Aorta (tissue), 5 donors: ENCODE measurements at regions not wholly inside any gene's neighbourhood (a gene's known extent, or its start where the extent isn't known, plus 50 kb on each side); places are given as distances from the start of the nearest gene placed in this dataset.

Experiments
- ATAC-seq: fragments of 200-7000 bp; cut with Tn5 transposase; one replicate; pipeline ENCODE4 v1.9.1; 2022; ENCODE audit warnings: moderate library complexity; ENCODE audit not compliant: low FRiP score
- DNase-seq, 2 donors: peaks; one replicate each; pipeline ENCODE4 v3.0.0-alpha.2; 2020
- H3K27ac ChIP-seq, 2 donors: one replicate each; pipeline ENCODE4 v1.5.1; 2013; ENCODE audit warnings: low read length in 2 of 2, mild to moderate bottlenecking in 2 of 2, moderate library complexity in 2 of 2, control low read depth in 1 of 2, inconsistent platforms in 1 of 2, low read depth in 1 of 2
- H3K27me3 ChIP-seq, 2 donors: one replicate each; pipeline ENCODE4 v1.6.1; 2013; ENCODE audit warnings: control low read depth in 1 of 2, low read length in 1 of 2, mild to moderate bottlenecking in 1 of 2, moderate library complexity in 1 of 2; ENCODE audit not compliant: insufficient read depth in 2 of 2, control insufficient read depth in 1 of 2
- H3K36me3 ChIP-seq, 2 donors: one replicate each; pipeline ENCODE4 v1.6.1; 2013; ENCODE audit warnings: control low read depth in 1 of 2, low read length in 1 of 2, mild to moderate bottlenecking in 1 of 2; ENCODE audit not compliant: insufficient read depth in 2 of 2, control insufficient read depth in 1 of 2
- H3K4me1 ChIP-seq, 2 donors: one replicate each; pipeline ENCODE4 v1.6.1; 2013; ENCODE audit warnings: low read length in 2 of 2, control low read depth in 1 of 2, mild to moderate bottlenecking in 1 of 2, moderate library complexity in 1 of 2; ENCODE audit not compliant: insufficient read depth in 2 of 2, control insufficient read depth in 1 of 2
- H3K4me3 ChIP-seq, 2 donors: one replicate each; pipeline ENCODE4 v1.5.1; 2013; ENCODE audit warnings: low read length in 2 of 2, control low read depth in 1 of 2, mild to moderate bottlenecking in 1 of 2
- H3K9me3 ChIP-seq: one replicate; pipeline ENCODE4 v1.6.1; 2013; ENCODE audit warnings: mild to moderate bottlenecking, low read length; ENCODE audit not compliant: control insufficient read depth
- WGBS, 2 donors: extraction: QIAGEN DNeasy Blood & Tissue Kit; methylation state at CpG; one replicate each; pipeline ENCODE4 v1.1.7; 2013; 5-methylcytosine and 5-hydroxymethylcytosine counted together
- intact Hi-C, 2 donors: fragments of 100-400 bp; cut with DNase I; formaldehyde crosslinking; loops; one replicate each; pipeline versions ENCODE4 v1.14.2 to v1.15.0; 2022
- donor health status: healthy with polysubstance abuse.
- donor health status: Bipolar disorder and iron deficiency.
- donor health status: DM: no; HTN: no; CAD: no.
- donor health status: DM: no; HTN: no; CAD: no.
- donor health status: DM: yes; HTN: yes; CAD: no.

DNA sequence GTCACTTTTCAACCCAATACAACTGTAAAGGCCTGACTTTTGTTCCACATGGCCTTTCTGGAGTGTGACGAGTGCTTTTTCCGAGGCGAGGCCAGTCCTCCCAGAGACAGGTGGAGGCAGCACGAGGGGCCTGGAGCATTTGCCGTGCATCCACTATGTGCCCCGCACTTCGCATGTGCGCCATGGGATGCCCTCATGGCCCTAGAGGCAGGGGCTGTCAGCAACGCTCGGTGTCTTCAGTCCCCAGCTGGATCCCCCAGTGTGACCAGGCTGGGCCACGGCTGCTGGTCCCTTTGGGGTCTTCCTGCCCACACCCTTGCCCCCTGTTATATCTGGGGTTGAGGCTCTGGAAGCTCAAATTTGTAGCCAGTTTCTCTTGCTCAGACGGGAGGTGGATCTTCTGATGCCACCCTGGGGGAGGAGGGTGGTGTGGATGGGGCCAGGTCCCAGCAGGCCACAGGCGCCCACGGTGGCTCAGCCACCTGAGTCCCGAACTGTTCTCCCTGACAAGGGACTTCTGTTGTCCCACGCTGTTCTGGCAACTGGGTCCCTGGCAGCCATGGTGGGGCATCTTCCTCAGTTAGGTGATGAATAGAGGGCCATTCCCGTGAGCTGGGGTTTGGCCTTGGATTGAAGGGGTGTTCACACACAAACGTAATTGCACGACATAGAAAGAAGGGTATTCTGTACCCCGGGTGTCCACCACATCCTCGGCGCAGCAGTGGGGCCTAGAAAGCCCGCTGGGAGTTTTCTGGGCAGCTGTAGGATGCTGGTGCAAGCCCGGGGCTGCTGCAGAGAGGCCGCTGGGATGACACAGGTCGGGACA, 100.9 kb downstream of the CTTN start:
- Histone ChIP-seq H3K27ac (no peak overlapping the region), H3K4me3 (no peak overlapping the region), H3K9me3 (no peaks in the 10 kb centered on the region), H3K36me3 (no peaks in the 10 kb centered on the region), H3K4me1 (no peaks in the 10 kb centered on the region), H3K27me3 (no peaks in the 10 kb centered on the region)
- DNase-seq, result peak; percentile 31 to 67
- WGBS, 2 donors, result 94 to 97% methylated on average over 26 of the region's 26 CpGs
- intact Hi-C loops, result no loop called here
- no peak for ATAC-seq

GRCh38 chr11:70500076-70500847, 101.9 kb downstream of the CTTN start:
- Histone ChIP-seq H3K9me3 (no peaks in the 10 kb centered on the region), H3K27ac (no peak overlapping the region), H3K27me3 (no peaks in the 10 kb centered on the region), H3K4me1 (no peaks in the 10 kb centered on the region), H3K4me3 (no peak overlapping the region), H3K36me3 (no peaks in the 10 kb centered on the region)
- intact Hi-C loops, result no loop called here
- ATAC-seq, result no peak
- WGBS, 2 donors, result 96% methylated on average over 25 of the region's 25 CpGs
- DNase-seq, result peak; percentile 31 to 69

- Histone ChIP-seq H3K4me1 (no peaks in the 10 kb centered on the region), H3K4me3 (no peak overlapping the region), H3K27me3 (no peaks in the 10 kb centered on the region), H3K27ac (no peak overlapping the region), H3K36me3 (no peaks in the 10 kb centered on the region), H3K9me3 (no peaks in the 10 kb centered on the region)
- WGBS, 2 donors, result 11 to 16% methylated on average over 26 of the region's 26 CpGs
- intact Hi-C loops, result no loop called here
- ATAC-seq (peak; percentile 45), DNase-seq (peak; percentile 68 to 84)
Measured at GRCh38 chr11:70501051-70501901, 102.9 kb downstream of the CTTN start.

GRCh38 chr11:70501933-70502540, 103.7 kb downstream of the CTTN start:
- WGBS, 2 donors, result 93 to 94% methylated on average over 18 of the region's 18 CpGs
- H3K27me3 ChIP-seq, result no peaks in the 10 kb centered on the region
- ATAC-seq (no peak), DNase-seq (peak; percentile 29 to 49)
- no peak overlapping the region for H3K27ac ChIP-seq
- no peak overlapping the region for H3K4me3 ChIP-seq
- H3K9me3 ChIP-seq, result no peaks in the 10 kb centered on the region
- H3K36me3 ChIP-seq, result no peaks in the 10 kb centered on the region
- intact Hi-C loops, result no loop called here
- no peaks in the 10 kb centered on the region for H3K4me1 ChIP-seq

DNA sequence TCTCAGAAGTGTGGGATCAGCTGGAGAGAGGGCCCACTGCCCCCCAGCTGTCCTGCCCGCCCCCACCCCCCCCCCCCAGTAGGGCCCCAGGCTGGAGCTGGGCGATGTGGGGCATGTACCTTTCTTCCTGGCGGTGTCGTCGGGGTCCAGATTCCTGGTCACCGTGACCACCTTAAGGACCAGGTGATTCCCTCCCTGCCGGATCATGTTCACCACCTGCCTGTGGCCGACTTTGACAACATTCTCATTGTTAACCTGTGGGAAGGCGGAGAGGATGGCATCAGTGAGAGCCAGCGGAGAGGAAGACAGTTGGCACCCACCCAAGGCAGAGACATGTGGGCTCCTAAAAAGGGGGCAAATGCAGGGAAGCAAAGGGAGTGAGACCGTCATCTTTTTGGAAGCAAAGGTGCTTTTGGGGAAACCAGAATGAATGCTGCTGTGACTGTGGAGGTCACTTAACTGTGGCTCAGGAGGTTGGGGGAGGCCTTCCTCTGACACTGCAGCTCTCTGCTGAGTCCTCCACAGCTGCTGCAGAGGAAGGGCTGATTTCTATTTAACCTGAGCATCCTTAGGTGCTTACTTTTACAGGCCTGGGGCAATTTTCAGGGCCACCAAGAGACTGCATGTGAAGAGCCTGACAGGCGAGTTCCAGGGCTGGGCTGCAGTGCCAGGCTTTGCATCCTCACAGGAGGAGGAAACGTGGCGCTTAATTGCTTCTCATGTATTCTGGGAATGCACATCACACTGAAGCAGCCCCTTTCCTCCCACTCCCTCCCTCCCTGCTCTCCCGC, 104.5 kb downstream of the CTTN start:
- H3K27me3 ChIP-seq, result no peaks in the 10 kb centered on the region
- intact Hi-C loops, result no loop called here
- H3K27ac ChIP-seq, result no peak overlapping the region
- 94 to 97% methylated on average over 14 to 15 of the region's 15 CpGs for WGBS, 2 donors
- DNase-seq (peak; percentile 40 to 41), ATAC-seq (no peak)
- H3K4me3 ChIP-seq, result no peak overlapping the region
- no peaks in the 10 kb centered on the region for H3K4me1 ChIP-seq
- H3K36me3 ChIP-seq, result no peaks in the 10 kb centered on the region
- no peaks in the 10 kb centered on the region for H3K9me3 ChIP-seq

DNA sequence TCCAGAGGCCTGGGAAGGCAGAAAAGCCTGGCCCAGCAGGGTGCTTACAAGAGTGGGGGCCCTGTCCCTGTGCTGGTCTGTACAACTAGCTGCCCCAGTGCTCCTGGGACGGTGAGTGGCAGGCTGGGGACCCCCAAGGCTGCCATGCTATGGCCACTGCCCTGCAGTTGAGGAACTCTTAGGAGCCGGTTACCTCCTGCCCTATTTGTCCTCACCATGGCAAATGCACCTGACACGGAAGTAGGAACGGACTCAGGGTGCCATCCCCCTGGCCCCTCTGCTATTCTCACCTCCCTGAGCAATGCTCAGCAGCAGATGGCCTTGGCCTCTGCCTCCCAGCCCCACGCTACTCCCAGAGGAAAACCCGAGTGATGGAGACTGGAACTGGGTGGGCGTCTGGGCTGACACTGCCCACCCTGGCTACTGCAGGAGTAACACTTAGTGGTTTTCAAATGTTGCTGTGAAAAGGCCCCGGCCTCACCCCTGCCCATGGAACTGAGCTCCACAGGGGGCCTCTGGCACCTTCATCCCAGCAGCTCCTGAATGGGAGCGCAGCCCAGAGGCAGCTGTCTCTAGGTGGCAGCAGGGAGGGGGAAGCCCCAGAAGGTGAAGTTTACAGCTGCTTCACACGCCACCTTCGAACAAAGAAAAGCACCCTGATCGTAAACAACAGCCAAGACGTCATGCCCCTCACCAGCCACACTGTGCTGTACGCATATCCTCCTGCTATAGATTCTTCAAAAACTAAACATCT, 105.3 kb downstream of the CTTN start:
- no peak overlapping the region for H3K27ac ChIP-seq
- no peak overlapping the region for H3K4me3 ChIP-seq
- ATAC-seq (no peak), DNase-seq (peak; percentile 39 to 72)
- intact Hi-C loops, result no loop called here
- no peaks in the 10 kb centered on the region for H3K9me3 ChIP-seq
- 91 to 96% methylated on average over 14 of the region's 14 CpGs for WGBS, 2 donors
- H3K27me3 ChIP-seq, result no peaks in the 10 kb centered on the region
- no peaks in the 10 kb centered on the region for H3K36me3 ChIP-seq
- no peaks in the 10 kb centered on the region for H3K4me1 ChIP-seq

- Histone ChIP-seq H3K4me3 (no peak overlapping the region), H3K9me3 (no peaks in the 10 kb centered on the region), H3K27ac (no peak overlapping the region), H3K27me3 (no peaks in the 10 kb centered on the region), H3K4me1 (no peaks in the 10 kb centered on the region), H3K36me3 (no peaks in the 10 kb centered on the region)
- 93 to 95% methylated on average over 19 of the region's 19 CpGs for WGBS, 2 donors
- DNase-seq (peak; percentile 19 to 57), ATAC-seq (no peak)
- intact Hi-C loops, result no loop called here
Measured at GRCh38 chr11:70504246-70505020, 106.1 kb downstream of the CTTN start.
